ENCODE measurements at regions not wholly inside any gene's neighbourhood (a gene's known extent, or its start where the extent isn't known, plus 50 kb on each side); places are given as distances from the start of the nearest gene placed in this dataset.

GRCh38 chr11:70862093-70862492 is 390.3 kb downstream of the SHANK2 start:
- DNase-seq: peak in 1 of 2 donors; percentile 25
- Histone ChIP-seq H3K9me3 (no peaks in the 10 kb centered on the region), H3K27ac (no peak overlapping the region), H3K4me1 (no peaks in the 10 kb centered on the region), H3K27me3 (ENCODE audit: insufficient read depth in 3 of 3, low read length in 2 of 3) (no peaks in the 10 kb centered on the region), H3K4me3 (no peak overlapping the region), H3K36me3 (ENCODE audit: insufficient read depth in 1 of 2, low read depth in 1 of 2) (no peaks in the 10 kb centered on the region)
- no peak for ATAC-seq
- 58 to 61% (median 60%) methylated on average over 6 of the region's 6 CpGs for WGBS, 3 donors
- intact Hi-C loops (cut with DNase I): no loop called here
- no peak for TF ChIP-seq CTCF (IDR thresholded peaks at IDR 0.05)

- ATAC-seq (no peak), DNase-seq (peak in 1 of 2 donors; percentile 13)
- no peaks in the 10 kb centered on the region for H3K9me3 ChIP-seq
- no peak for TF ChIP-seq CTCF (IDR thresholded peaks at IDR 0.05)
- no peak overlapping the region for H3K4me3 ChIP-seq
- no peaks in the 10 kb centered on the region for H3K36me3 ChIP-seq (ENCODE audit: insufficient read depth in 1 of 2, low read depth in 1 of 2)
- intact Hi-C loops (cut with DNase I): no loop called here
- H3K27me3 ChIP-seq (ENCODE audit: insufficient read depth in 3 of 3, low read length in 2 of 3): no peaks in the 10 kb centered on the region
- no peak overlapping the region for H3K27ac ChIP-seq
- WGBS, 3 donors: 82 to 85% (median 84%) methylated on average over 9 of the region's 9 CpGs
- H3K4me1 ChIP-seq: no peaks in the 10 kb centered on the region
Observed at GRCh38 chr11:70863186-70863585, 389.2 kb downstream of the SHANK2 start.

GRCh38 chr11:70863993-70864392 is 388.4 kb downstream of the SHANK2 start:
- no peaks in the 10 kb centered on the region for H3K9me3 ChIP-seq
- H3K36me3 ChIP-seq (ENCODE audit: insufficient read depth in 1 of 2, low read depth in 1 of 2): no peaks in the 10 kb centered on the region
- WGBS, 3 donors: 70 to 81% (median 80%) methylated on average over 3 to 4 of the region's 4 CpGs
- no peaks in the 10 kb centered on the region for H3K27me3 ChIP-seq (ENCODE audit: insufficient read depth in 3 of 3, low read length in 2 of 3)
- no peak overlapping the region for H3K4me3 ChIP-seq
- DNase-seq (no peak), ATAC-seq (no peak)
- H3K4me1 ChIP-seq: no peaks in the 10 kb centered on the region
- TF ChIP-seq CTCF (IDR thresholded peaks at IDR 0.05): no peak
- intact Hi-C loops (cut with DNase I): no loop called here
- no peak overlapping the region for H3K27ac ChIP-seq

- H3K4me1 ChIP-seq: no peaks in the 10 kb centered on the region
- intact Hi-C loops (cut with DNase I): no loop called here
- H3K27me3 ChIP-seq (ENCODE audit: insufficient read depth in 3 of 3, low read length in 2 of 3): peaks cover 0 to 8% (median 2%) of the 10 kb centered on the region in 3 donors
- DNase-seq: peak in 1 of 2 donors; percentile 21
- 85 to 92% (median 86%) methylated on average over 10 of the region's 10 CpGs for WGBS, 3 donors
- ATAC-seq: no peak
- no peaks in the 10 kb centered on the region for H3K36me3 ChIP-seq (ENCODE audit: insufficient read depth in 1 of 2, low read depth in 1 of 2)
- no peak overlapping the region for H3K4me3 ChIP-seq
- H3K9me3 ChIP-seq: no peaks in the 10 kb centered on the region
- TF ChIP-seq CTCF (IDR thresholded peaks at IDR 0.05): no peak
- no peak overlapping the region for H3K27ac ChIP-seq
Observed at GRCh38 chr11:70865356-70865755, 387.0 kb downstream of the SHANK2 start.

GRCh38 chr11:70866834-70867233 is 385.5 kb downstream of the SHANK2 start:
- no peak overlapping the region for H3K27ac ChIP-seq
- no peaks in the 10 kb centered on the region for H3K4me1 ChIP-seq
- no peak overlapping the region for H3K4me3 ChIP-seq
- H3K9me3 ChIP-seq: no peaks in the 10 kb centered on the region
- intact Hi-C loops (cut with DNase I): no loop called here
- no peaks in the 10 kb centered on the region for H3K36me3 ChIP-seq (ENCODE audit: insufficient read depth in 1 of 2, low read depth in 1 of 2)
- peaks cover 0 to 19% (median 3%) of the 10 kb centered on the region in 3 donors for H3K27me3 ChIP-seq (ENCODE audit: insufficient read depth in 3 of 3, low read length in 2 of 3)
- TF ChIP-seq CTCF (IDR thresholded peaks at IDR 0.05): no peak
- WGBS, 3 donors: 71 to 81% (median 74%) methylated on average over 9 of the region's 9 CpGs
- DNase-seq (peak in 1 of 2 donors; percentile 3), ATAC-seq (no peak)
